ENCODE measurements at regions not wholly inside any gene's neighbourhood (a gene's known extent, or its start where the extent isn't known, plus 50 kb on each side); places are given as distances from the start of the nearest gene placed in this dataset.

GRCh38 chr10:55369670-55370420 is 568.8 kb upstream of the PCDH15 start:
- TF ChIP-seq POLR2A (IDR thresholded peaks at IDR 0.05) (no peak), CTCF (IDR thresholded peaks at IDR 0.05) (no peak), EP300 (IDR thresholded peaks at IDR 0.05; ENCODE audit: low read depth) (no peak)
